Astrocyte of the cerebellum (primary cell): ENCODE measurements at regions not wholly inside any gene's neighbourhood (a gene's known extent, or its start where the extent isn't known, plus 50 kb on each side); places are given as distances from the start of the nearest gene placed in this dataset.

ENCODE experiments used
- DNase-seq: peaks from one replicate; pipeline ENCODE4 v3.0.0-alpha.2; 2011; ENCODE audit warnings: low read depth
- H3K4me3 ChIP-seq: 2 replicates; pipeline ENCODE4 v1.5.1; 2011; ENCODE audit warnings: mild to moderate bottlenecking, low read depth, low read length, moderate library complexity
- in situ Hi-C: cut with HindIII; loops from 2 replicates; pipeline ENCODE4 v1.10.0; 2017; ENCODE audit warnings: low sequenced_read_pairs
- TF ChIP-seq, protein P1 (sequence below): IDR thresholded peaks from 2 replicates; pipeline ENCODE4 v1.5.1; 2012; ENCODE audit warnings: low read length, low read depth, moderate library complexity, mild to moderate bottlenecking; ENCODE audit errors: missing control alignments

DNA sequence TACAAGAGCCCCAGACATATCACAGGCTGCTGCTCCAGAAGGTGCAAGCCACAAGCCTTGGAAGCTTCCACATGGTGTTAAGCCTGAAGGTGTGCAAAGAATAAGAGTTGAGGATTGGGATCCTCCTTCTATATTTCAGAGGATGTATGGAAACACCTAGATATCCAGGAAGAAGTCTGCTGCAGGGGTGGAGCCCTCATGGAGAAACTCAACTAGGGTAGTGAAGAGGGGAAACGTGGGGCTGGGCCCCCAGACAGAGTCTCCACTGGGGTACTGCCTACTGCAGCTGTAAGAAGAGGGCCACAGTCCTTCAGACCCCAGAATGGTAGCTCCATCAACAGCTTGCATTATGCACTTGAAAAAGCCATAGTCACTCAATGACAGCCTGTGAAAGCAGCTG is 1444.0 kb downstream of the SLITRK1 start:
- TF ChIP-seq, protein P1, sequence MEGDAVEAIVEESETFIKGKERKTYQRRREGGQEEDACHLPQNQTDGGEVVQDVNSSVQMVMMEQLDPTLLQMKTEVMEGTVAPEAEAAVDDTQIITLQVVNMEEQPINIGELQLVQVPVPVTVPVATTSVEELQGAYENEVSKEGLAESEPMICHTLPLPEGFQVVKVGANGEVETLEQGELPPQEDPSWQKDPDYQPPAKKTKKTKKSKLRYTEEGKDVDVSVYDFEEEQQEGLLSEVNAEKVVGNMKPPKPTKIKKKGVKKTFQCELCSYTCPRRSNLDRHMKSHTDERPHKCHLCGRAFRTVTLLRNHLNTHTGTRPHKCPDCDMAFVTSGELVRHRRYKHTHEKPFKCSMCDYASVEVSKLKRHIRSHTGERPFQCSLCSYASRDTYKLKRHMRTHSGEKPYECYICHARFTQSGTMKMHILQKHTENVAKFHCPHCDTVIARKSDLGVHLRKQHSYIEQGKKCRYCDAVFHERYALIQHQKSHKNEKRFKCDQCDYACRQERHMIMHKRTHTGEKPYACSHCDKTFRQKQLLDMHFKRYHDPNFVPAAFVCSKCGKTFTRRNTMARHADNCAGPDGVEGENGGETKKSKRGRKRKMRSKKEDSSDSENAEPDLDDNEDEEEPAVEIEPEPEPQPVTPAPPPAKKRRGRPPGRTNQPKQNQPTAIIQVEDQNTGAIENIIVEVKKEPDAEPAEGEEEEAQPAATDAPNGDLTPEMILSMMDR, result no peak
- H3K4me3 ChIP-seq, result no peak overlapping the region
- DNase-seq, result no peak
- in situ Hi-C loops, result no loop called here

DNA sequence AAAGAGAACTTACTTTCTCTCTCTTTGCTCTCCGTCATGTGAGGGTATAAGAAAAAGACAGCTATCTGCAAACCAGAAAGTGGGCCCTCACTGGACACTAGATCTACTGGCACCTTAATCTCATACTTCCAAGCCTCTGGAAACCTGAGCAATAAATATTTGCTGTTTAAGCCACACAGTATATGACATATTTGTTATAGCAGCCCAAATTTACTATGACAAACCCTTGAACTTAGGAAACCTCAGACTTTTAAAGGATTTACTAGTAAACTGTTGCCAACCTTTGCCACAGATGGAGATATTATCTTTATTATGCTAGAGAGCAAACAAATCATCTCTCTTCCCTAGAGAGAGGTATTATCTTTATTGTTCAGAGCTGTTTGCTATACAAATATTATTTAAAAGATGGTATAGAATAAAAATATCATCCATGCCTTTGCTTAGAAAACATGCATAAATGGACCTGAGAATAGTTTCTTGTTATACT is 1446.1 kb downstream of the SLITRK1 start:
- in situ Hi-C loops, result no loop called here
- TF ChIP-seq, protein P1, result no peak
- no peak for DNase-seq
- no peak overlapping the region for H3K4me3 ChIP-seq

DNA sequence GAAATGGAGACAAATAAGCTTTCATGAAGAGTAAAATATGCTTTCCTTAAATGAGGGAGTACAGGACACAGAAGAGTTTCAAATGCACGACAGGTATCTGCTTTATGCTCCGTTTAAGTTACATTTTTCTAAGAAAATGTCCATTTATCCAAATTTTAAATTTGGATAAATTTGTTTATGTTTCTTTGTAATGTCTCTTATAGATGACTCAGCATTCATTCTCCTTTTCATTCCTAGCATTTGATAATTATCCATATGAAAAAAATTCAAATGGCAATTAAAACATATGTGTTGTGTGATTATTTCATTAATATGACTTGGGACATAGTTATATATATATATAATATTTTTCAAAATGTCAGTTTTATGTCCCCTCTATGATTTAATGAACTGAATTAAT is 1449.3 kb downstream of the SLITRK1 start:
- in situ Hi-C loops, result no loop called here
- DNase-seq, result no peak
- H3K4me3 ChIP-seq, result no peak overlapping the region
- TF ChIP-seq, protein P1, result no peak

DNA sequence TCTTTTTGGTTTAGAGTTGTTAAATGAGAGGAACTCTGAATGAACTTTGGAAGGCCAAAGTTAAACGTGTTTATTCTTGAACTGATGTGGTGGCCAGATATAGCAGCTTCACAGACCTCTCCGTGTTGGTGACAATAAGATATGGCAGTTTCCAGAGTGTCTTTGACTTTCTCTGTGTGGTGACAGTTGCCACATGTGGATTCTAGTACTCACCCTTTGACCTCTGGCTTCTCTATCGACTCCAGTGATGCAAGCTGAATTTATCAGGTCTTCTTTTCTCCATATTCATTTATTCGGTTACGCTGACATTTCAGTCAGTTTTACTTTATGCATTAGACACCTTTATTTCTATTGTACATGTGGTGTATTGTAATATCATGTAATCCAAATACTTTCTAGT is 1469.5 kb downstream of the SLITRK1 start:
- DNase-seq, result no peak
- no peak overlapping the region for H3K4me3 ChIP-seq
- in situ Hi-C loops, result no loop called here
- TF ChIP-seq, protein P1, result no peak

DNA sequence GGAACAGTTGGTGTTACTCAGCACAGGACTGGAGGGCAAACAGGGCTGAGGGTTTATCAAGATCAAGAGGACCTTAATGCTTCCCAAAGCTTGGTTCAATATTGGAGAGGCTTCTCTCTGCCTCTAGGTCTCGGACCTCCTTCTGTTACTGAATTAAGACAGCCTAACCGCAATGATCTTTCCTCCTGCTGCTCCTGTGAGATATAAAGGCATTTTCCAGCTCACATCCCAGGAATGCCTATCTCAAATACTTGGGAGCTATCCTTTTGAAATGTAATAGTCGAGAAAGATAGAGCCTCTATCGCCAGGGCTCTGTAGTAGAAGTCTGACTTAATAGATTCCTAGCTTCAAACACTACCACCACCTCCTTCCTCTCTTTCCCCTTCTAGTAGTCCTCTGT is 1475.0 kb downstream of the SLITRK1 start:
- H3K4me3 ChIP-seq, result no peak overlapping the region
- in situ Hi-C loops, result no loop called here
- no peak for DNase-seq
- TF ChIP-seq, protein P1, result no peak

DNA sequence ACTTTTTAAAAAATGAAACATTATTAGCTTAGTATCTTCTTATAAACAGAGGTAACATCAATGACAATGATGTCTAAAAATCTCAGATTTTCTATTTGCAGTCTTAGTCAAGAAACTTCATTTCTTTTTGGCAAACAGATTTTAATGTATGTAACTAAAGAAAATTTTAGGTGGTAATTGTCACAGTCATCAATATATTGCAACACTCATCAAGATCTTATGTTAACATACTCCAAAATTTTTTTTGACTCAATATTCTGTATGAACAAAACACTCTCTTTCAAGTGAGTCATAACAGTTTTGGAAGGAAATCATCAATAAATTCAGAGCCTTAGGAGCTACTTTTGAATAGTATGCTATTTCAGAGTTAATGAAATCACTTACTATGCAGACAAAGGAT is 1507.6 kb downstream of the SLITRK1 start:
- TF ChIP-seq, protein P1, result no peak

DNA sequence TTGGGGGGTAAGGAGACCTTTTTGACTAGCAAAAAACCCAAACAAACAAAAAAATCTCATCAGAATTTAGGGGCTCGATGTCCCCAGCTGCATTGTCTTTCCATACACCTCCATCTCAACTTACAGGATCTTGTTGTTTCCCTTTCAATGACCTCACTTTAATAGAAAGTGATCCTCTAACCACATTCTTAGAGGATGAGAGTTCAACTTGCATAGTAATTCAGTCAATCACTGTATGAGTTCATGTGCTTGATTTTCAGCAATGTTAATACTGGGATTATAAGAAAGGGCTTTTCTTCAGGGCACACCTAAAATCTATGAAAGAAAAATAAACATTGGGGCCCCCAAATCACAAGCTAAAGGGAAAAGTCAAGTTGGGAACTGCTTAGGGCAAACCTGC is 1512.0 kb downstream of the SLITRK1 start:
- in situ Hi-C loops, result no loop called here
- DNase-seq, result no peak
- H3K4me3 ChIP-seq, result no peak overlapping the region
- TF ChIP-seq, protein P1, result no peak

More for the DNA sequence above, 1507.6 kb downstream of the SLITRK1 start:
- in situ Hi-C loops, result no loop called here
- DNase-seq, result no peak
- H3K4me3 ChIP-seq, result no peak overlapping the region
